ENCODE measurements at regions not wholly inside any gene's neighbourhood (a gene's known extent, or its start where the extent isn't known, plus 50 kb on each side); places are given as distances from the start of the nearest gene placed in this dataset.
A peak's percentile ranks its signal among the peaks of the same experiment; 100 is the strongest.

GRCh38 chr20:58058421-58059259, 169.8 kb downstream of the ANKRD60 start:
- peak; percentile 33 for DNase-seq

- DNase-seq: peak; percentile 30
Measured at GRCh38 chr20:58056921-58057686, 171.3 kb downstream of the ANKRD60 start.

GRCh38 chr20:58056021-58056591, 172.3 kb downstream of the ANKRD60 start:
- peak; percentile 28 for DNase-seq

GRCh38 chr20:58054780-58055373, 173.6 kb downstream of the ANKRD60 start:
- DNase-seq: peak; percentile 90

DNA sequence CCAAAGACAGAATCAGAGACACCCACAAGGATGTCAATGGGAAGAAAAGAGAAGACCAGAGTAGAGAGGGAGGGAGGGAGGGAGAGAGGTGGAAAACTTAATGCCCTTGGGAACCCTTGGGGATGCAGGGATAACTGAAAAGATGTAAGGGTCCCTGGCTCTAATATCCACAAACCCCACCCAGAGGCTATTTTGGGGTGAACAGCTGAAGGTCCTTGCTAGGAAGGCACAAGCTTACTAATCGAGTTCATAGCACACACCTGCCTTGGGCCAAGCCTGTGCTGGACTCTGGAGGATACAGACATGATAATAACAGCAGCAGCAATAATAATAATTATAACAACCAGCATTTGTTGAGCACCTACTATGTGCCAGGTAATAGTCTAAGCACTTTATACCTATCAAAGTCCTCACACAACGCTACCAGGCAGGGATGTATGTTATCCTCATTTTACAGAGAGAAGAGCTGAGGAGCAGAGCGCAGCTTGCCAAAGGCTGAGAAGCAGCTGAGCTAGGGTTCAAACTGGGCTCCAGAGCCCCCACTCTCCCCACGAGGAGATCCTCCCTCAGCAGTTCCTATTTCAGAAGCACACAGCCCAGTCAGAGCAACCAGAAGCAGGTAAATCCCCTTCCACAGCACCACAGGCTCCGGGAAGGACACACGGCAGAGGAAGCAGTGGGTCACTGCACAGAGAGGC, 174.2 kb downstream of the ANKRD60 start:
- peak; percentile 16 for DNase-seq

DNA sequence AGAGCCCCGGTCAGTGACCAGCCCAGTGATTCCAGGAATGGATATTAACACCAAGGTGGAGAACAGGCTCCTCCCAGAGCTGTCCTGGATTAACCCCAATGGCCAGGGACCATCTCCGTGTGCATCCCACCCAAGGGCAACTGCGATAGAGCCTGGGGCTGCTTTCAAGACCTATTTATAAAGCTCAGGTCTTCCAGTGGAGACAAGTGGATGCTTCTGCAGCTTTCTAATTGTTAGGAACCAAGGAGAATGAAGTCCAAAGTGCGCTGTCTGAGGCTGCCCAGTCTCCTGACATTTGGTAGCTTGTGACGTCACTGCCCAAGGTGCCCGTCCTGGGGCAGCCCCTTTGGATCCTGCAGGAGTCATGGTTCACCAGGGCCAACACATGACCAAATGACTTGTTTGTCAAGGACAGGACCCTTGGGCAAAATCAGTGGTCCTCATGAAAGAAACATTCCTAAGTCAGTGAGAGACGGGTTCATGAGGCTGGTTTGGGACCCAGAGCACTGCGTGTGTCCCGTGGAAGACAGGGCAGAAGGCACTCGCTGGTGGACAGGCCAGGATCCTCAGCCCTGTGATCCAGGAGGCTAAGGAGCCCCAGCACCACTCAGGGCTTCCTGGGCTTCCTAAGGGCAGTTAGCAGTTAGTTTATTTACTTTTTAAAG, 174.9 kb downstream of the ANKRD60 start:
- peak; percentile 29 for DNase-seq

DNA sequence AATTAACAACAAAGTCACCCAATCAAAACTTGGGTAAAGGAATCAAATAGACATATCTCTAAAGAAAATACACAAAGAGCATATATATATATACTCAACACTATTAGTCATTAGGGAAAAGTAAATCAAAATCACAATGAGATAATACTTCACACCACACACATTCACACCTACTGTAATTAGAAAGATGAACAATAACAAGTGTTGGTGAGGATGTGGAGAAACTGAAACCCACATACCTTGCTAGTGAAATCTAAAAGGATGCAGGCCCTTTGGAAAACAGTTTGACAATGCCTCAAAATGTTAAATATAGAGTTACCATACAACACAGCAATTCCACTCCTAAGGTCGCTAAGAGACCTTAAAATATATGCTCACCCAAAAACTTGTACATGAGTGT, 177.1 kb downstream of the ANKRD60 start:
- no peak for DNase-seq

DNA sequence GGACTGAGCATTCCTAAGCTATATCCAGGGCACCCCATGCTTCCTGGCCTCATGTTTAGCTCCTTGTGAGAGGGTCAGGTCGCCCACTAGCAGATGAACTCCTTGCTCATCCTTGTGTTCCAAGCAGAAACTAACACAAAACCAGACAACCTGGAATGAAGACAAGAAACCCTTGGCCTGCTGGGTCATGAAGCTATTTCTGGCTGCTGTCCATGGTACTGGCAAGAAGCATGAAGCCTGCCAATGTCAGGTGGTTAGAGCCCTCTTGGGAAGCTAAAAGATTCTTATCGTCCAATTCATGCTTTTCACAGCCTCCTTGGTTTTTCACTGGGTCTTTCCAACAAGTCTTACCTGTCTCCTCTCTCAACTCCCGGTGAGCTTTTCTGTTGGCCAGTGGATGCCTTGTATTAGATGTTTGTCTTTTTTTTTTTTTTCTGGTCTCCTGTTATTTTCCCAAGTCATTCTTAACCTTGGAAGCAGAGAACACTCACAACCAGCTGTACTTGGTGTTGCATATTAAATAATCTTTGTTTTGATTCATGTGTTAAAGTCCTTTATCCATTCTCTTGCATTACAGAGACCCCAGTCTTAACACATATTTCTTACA, 180.3 kb downstream of the ANKRD60 start:
- peak; percentile 79 for DNase-seq

GRCh38 chr20:58046311-58046710, 182.1 kb downstream of the ANKRD60 start:
- peak; percentile 12 for DNase-seq

DNA sequence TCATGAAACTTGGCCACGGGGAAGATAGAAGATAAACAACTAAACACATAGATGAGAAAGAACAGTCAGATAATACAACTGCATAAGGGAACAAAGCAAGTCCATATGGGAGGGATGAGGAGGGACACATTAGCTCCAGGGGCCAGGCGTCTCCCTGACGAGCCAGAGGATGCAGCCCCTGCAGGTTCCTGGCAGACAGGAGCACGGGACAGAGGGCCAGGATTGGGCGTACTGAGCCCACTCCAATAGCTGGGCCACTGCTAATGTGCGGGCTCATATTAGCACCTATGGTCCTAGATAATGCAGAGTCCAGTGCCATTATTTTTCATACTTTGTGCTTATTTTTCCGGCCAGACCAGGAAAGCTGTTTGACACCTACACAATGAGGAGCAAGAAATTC, 182.9 kb downstream of the ANKRD60 start:
- peak; percentile 31 for DNase-seq

- peak; percentile 10 for DNase-seq
Measured at GRCh38 chr20:58044931-58045555, 183.4 kb downstream of the ANKRD60 start.

GRCh38 chr20:58044286-58044685, 184.2 kb downstream of the ANKRD60 start:
- DNase-seq: peak; percentile 32

GRCh38 chr20:58043236-58044140, 185.0 kb downstream of the ANKRD60 start:
- peak; percentile 31 for DNase-seq

- no peak for DNase-seq
Measured at GRCh38 chr20:58042591-58042990, 185.9 kb downstream of the ANKRD60 start.

DNA sequence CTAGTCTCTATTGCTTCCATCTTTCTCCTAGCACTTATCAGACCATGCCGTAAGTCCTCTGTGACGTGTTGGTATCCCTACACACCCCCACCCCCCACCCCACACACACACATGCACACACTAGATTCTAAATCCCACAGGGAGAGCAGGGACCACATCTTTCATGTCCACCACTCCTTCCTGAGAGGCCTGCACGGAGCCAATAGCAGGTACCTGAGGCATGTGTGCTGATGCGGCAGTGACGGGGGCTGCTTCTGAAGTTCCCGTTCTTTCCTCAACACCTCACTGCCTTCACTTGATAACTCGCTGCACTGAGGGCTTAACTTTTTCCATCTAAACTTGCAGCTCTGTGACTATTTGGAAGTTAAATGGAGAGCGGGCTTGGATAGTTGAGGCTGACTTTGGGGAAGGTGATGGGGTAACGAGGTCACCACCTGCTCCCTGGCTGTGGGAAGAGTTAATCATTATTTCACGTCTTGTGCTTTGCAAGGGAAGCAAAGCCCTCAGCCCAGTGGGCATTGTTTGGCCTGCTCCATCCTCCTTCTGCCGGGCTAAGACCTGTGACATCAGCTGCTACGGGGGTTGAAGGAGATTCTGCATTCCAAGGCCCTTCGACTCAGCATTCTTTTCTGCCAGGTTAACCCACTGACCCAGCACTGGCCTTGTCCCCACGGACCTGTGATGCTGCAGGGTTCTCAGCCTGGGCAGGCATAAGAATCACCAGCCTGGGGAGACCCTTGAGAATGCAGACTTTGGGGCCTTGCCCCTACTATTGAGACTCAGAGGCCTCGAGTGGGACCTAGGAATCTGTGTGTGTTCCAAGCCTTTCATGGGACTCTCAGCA, 187.8 kb downstream of the ANKRD60 start:
- DNase-seq: peak; percentile 58

DNA sequence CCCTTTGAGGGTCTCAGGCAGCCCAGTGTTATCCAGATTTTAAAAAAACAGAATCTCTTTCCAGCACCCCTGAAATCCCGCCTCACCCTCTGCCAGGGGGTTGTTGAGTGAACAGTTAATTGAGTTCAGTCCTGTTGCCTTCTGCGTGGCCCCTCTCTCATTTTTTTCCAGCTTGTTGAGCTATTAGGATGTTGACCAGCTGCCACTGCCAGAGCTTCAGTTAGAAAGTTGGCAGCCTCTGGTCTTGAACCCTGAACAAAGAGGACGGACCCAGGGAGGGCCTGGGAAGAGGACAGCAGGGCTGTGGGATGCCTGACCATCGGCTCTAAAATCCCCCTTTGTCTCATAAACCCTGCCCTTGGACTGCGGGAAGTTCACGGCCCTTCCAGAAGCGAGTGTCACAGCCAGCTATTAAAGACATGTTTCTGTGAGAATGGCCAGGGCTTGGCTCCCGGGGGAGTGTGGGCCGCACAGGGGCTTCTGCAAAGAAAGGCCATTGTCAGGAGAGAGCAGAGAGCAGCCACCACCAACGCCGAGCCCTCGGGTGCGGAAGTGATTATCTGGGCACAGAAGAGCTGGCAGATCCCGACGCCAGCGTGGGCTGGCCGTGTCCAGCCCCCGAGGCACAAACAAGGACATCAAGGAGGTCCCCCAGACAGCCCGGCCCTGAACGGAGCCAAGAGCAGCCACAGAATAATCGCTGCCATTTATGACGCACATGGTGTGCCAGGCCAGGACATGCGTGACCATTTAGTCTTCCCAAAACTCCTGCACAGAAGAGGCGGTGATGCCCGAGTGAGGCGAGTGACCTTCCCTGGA, 189.0 kb downstream of the ANKRD60 start:
- peak; percentile 45 for DNase-seq

DNA sequence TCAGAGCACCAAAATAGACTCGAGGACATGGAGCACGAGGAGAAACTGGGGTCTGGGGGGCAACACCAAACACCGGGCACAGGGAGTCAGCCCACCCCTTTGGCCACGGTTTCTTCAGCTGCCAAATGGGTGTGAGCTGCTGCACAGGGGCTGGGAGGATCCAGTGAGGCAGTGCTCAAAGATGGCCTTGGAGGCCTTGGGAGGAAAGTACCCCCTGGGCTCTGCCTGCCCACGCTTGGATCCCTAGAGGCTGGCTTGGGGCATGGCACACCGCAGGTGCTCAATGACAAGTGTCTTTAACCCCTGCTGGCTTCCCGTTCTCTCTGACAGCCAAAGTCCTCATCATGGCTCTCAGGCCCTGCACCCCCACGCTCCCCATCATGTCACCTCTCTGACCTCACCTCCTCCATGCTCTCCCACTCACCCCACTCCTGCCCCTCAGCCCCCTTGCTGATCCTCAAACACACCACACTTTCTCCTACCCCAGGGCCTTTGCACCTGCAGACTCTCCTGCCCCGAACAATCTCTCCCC, 190.3 kb downstream of the ANKRD60 start:
- DNase-seq: peak; percentile 27

- DNase-seq: peak; percentile 27
Measured at GRCh38 chr20:58037631-58038030, 190.8 kb downstream of the ANKRD60 start.

Measured in islet precursor cell (in vitro differentiated cells).